GM18505 (cell line): ENCODE measurements at regions not wholly inside any gene's neighbourhood (a gene's known extent, or its start where the extent isn't known, plus 50 kb on each side); places are given as distances from the start of the nearest gene placed in this dataset.
"Not testable (repeated sequence)": the region's sequence is repeated elsewhere in the genome, so short reads cannot be mapped to it uniquely, and the experiment has no call there.

Experiments
- ATAC-seq: cut with Tn5 transposase; IDR thresholded peaks from one replicate; pipeline ENCODE4 v1.9.1; 2021; ENCODE audit not compliant: unreplicated experiment
- POLR2A ChIP-seq: IDR thresholded peaks from 4 replicates; pipeline ENCODE4 v1.6.1; 2011; ENCODE audit warnings: borderline replicate concordance; ENCODE audit not compliant: insufficient read depth, insufficient read length; ENCODE audit errors: extremely low read depth

- TF ChIP-seq POLR2A, result no peak
- no peak for ATAC-seq
Measured at GRCh38 chr9:16063241-16063591, 510.4 kb downstream of the CCDC171 start.

DNA sequence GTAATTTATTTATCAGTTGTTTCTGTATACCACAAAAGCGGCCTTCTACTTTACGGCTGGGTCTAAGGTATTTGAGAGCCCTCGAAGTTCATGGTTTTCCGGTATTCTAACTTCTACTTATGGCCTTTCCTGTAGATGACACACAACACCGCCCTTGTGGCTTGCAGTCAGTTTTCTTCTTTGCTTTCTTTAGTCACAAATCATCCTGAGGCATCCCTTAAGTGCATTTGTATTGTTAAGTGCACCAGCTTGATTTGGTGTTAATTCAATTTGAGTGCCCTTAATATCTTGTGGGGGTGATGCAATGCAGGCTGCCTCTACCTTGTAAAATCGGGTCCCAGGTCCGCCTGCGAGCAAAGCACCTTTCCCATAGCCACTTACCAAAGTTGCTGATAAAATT is 511.9 kb downstream of the CCDC171 start:
- TF ChIP-seq POLR2A, result no peak
- no peak for ATAC-seq

DNA sequence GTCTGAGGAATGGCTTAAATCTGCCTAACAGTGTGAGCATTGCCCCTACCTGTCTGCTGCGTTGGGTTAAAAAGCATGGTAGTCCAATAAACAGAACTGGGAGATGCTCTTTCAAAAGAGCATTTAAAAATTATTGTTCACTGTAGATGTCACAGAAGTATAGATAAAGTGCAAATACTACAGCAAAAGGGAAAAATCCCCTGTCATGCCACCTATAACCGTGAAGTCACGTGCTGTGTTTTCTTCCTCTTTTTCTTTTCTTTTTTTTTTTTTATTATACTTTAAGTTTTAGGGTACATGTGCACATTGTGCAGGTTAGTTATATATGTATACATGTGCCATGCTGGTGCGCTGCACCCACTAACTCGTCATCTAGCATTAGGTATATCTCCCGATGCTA is 513.4 kb downstream of the CCDC171 start:
- not testable (repeated sequence) for ATAC-seq

DNA sequence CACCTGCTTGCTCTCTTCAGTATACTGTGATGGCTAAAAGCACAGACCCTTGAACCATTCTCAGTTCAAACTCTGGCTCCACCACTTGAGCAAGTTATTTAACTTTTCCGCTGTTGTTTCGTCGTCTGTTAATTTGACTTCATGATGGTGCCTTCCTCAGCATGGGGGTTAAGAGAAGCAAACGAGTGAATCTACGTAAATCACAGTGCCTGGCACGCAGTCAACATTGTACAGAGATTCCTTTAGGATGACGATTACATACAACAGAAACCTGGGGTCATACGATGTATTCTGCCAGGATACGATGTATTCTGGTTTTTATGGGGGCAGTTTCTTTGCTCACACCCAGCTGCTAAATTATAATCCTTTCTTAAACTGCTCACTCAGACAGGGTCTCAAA is 515.6 kb downstream of the CCDC171 start:
- TF ChIP-seq POLR2A, result no peak
- ATAC-seq, result no peak

DNA sequence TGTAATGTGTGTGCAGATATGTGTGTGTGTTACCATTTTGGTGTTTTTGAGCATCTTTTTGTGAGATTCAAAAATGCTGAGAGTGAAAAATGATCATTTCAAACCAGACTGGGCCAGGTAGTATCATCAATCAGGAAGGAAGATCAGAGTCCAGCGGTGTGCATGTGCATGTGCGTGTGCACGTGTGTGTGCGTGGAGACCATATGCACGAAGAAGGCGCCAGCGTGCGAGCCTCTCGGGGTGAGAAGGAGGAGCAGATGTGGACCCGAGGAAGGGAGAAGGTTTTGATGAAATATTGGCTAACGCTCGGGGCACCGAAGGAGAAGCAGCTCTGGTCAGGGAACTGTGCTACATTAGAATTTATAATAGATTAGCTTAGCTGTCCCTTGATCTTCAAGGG is 516.4 kb downstream of the CCDC171 start:
- no peak for ATAC-seq
- TF ChIP-seq POLR2A, result no peak

DNA sequence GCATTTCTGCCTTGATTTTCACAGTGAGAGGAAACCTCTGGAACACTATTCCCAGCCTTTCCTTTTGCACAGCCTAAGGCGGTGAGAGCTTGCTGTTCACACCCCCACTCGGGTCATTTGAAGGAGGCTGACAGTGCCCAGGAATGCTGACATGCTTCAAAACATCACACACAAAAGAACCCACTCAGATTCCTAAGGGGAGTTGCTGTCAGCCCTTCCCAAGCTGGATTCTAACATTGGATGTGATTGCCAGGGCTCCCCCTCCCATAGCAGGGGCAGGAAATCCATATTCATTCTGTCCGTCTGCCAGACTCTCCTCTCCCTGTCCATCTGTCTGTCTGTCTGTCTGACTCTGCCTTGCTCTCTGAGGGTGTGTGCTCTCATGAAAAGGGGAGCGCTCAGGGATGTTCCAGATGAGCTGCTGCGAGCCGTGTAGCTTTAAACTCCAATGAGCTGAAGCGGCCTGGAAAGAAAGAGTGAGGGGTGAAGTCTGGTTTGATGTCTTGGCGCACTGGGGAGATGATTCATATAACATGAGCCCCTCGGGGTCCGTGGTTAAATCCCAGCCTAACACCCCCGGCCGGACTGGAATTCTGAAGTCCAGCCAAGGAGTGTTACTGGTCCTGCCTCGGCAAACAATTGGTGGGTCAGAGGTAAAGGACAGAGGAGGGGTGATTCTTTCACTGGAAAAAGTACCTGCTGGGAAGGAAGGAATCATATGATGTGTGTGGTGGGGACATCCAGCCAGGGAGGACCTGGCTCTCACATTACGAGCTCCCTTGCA is 517.0 kb downstream of the CCDC171 start:
- no peak for ATAC-seq
- TF ChIP-seq POLR2A, result no peak

GRCh38 chr9:16070455-16071145 is 517.8 kb downstream of the CCDC171 start:
- TF ChIP-seq POLR2A, result no peak

GRCh38 chr9:16071400-16071799 is 518.6 kb downstream of the CCDC171 start:
- no peak for ATAC-seq
- TF ChIP-seq POLR2A, result no peak

More at GRCh38 chr9:16070455-16071145, 517.8 kb downstream of the CCDC171 start:
- ATAC-seq, result no peak

GRCh38 chr9:16074963-16075362 is 522.1 kb downstream of the CCDC171 start:
- no peak for TF ChIP-seq POLR2A
- no peak for ATAC-seq

DNA sequence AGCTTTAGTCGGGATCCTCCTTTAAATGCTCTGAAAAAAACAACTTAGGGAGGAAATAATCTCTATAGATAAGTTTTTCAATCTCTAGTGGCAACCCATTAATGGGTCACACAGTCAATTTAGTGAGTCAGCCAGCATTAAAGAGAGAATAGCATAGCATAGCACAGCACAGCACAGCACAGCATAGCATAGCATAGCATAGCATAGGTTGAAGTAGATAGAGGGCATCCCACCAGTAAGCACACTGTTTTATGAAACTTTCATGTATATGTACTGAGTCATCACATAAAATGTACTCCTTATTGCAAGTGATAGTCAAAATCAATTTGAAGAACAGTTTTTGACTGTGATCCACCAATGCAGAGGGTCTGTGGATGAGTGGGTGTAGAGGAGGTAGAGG is 522.9 kb downstream of the CCDC171 start:
- no peak for TF ChIP-seq POLR2A
- ATAC-seq, result no peak

DNA sequence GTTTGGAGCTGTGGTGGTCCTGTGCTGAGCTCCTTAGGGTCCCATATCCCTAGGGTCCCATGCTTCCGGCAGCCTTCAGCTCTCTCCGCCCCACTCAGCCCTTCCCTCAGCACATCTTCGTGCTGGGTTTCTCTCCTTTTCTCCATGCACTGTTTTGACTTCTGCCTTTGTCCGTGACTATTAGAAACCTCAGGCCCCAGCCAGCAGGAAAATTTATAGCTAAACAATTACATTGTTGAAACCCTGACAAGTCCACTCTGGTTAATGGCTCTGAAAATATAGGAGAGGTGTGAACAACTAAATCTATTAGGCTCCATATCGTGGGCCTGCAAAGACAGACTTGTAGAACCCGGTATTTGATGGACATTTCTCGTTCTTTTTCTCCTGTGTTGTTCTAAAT is 523.7 kb downstream of the CCDC171 start:
- no peak for ATAC-seq
- TF ChIP-seq POLR2A, result no peak

- no peak for ATAC-seq
- no peak for TF ChIP-seq POLR2A
Measured at GRCh38 chr9:16082796-16083195, 530.0 kb downstream of the CCDC171 start.

GRCh38 chr9:16085167-16085726 is 532.4 kb downstream of the CCDC171 start:
- TF ChIP-seq POLR2A, result no peak
- ATAC-seq, result no peak
